HG03432 (cell line): ENCODE measurements at regions not wholly inside any gene's neighbourhood (a gene's known extent, or its start where the extent isn't known, plus 50 kb on each side); places are given as distances from the start of the nearest gene placed in this dataset.

Source experiments
- ATAC-seq: cut with Tn5 transposase; IDR thresholded peaks from one replicate; pipeline ENCODE4 v1.9.1; 2021; ENCODE audit warnings: mild to moderate bottlenecking, moderate library complexity; ENCODE audit not compliant: unreplicated experiment

DNA sequence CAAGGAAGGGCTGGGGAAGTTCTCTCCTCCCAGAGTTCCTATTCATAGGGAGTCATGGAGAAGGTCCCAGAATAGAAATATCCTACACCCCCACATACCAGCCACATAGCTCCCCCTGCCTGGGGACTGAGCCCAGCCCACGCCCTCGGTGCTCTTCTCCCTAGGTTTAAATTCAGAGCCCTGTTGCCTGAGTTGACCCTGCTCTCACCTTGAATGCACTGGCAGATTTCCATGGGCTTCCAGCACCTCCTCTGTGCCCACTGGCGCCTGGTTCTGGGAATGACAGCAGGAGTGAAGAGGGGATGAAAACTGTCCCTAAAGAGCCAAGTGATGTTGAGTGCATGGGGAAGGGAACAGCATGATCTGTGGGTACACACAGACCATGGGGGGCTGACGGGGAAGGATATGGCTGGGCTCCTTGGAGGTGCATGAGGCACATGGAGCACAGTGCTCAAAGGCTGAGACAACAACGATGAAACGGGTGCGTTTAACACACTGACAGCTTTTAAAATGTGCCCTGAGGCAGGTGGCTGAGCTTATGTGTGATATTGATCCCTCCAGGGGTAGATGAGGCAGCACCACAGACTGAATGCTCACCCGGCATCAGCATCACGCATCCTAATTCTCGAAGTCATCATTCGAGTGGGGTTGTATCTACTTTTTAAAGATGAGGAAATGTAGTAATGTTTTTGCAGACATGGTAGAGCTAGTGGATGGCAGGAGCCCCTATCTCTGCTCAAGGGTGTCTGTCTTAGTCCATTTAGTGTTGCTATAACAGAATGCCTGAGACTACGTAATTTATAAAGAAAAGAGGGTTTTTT, 53.7 kb upstream of the IGFBP3 start:
- no peak for ATAC-seq

DNA sequence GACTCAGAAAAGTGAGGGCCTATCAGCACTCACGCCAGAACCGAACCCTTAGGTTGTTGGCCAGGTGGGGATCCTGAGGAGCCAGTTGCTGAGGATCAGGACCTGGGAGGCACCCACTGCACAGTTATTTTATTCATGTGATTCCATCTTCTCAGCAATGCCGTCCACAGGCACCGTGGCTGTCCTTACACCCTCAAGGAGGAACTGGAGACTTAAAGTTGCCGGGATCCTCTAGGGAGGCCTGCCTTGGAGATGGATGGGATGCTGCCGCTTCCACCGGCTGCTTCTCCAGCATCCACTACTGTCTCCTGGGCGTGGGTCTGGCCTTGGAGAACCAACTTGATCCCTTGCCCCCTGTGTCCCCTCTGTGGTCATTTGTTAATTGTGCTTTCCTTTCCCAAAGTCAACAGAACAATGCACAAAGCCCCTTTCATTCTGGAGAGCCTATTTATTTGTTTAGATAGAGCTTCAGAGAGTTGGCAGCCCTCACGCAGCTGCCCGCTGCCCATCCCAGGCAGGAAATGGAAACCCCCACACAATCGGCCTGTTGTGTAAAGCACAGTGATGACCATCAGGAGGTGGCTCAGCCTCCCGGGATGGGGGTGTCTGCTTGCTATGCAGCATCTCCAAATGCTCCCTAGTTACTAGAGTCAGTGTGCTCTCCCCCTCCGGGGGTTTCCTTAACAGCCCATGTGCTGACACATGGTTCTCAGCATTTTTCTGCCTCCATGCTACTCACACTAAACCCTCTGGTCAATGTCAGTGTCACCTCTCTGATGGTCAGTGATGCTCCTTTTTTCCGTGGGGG, 52.9 kb upstream of the IGFBP3 start:
- ATAC-seq, result no peak

DNA sequence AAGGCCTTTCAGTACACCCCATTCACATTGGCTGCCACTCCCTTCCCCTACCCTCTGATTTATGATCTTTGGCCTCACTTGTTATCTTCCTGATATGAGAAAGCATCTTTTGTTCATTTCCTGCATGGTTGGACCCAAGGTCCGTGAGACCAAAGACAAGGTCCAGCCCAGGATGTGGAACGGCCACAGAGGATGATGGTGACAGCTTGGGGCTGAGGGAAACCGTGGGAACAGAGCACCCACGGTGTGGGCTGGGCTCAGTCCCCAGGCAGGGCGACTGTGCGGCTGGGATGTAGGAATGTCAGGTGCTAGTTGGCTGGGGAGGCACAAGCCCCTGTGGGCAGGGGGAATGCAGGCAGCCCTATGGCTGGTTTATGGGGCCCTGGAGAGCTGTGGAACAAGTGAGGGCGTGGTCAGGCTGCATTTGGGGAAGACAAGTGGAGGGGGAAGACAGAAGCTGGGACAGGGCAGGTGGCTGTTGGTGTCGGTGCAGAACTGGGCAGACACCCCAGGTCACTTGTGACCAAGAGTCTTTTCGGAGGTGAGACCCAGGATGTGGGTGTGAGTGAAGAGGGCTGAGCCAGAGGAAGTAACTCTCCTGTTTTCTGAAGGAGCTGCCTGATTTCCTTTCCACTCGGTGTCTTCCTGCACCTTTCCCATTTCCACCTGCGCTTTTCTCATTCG, 51.7 kb upstream of the IGFBP3 start:
- ATAC-seq, result no peak

DNA sequence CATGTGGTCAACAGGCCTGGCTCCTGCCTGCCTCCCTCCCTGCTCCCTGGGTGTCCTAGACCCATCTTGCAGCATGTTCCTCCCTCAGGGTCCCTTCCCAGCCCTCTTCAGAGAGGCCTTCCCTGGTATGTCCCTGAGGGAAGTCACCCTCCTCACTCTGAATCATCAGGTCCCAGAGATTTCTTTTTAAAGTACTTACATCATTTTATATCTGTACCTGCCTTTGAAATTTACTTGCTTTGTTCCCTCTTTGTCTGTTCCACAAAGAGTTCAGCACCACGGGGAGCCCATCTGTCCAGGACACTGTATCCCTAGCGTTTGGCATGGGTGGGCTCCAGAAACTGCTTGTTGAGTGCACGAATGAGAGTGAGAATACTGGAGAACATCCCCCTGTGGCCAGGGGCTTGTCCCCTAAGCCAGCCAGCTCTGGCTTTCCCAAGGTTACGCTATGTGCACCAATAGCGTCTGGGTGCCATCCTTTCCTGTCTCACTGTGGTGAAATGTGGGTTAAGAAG, 50.6 kb upstream of the IGFBP3 start:
- ATAC-seq, result no peak

DNA sequence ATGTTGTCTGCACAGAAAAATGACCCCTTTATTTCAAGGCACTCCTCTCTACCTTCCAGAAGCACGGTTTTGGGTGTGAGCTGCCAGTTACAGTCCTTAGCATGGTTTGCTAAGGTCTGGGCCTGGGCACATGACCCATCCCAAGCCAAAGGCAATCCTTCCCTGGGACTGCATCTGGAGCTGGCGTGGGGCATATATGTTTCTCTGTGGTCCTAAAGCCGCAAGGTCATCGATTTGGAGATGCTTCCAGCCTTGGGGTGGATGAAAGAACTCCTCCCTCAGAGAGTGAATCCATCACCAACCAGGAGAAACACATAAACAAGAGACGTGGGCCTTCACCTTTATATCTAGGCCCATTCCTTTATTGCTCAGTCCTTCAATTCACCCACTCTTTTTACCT, 50.1 kb upstream of the IGFBP3 start:
- ATAC-seq, result no peak
